NCI-H1092 treated with DMSO at 0.1 percent for 48 hours (cell line): ENCODE measurements at regions not wholly inside any gene's neighbourhood (a gene's known extent, or its start where the extent isn't known, plus 50 kb on each side); places are given as distances from the start of the nearest gene placed in this dataset.
A peak's percentile ranks its signal among the peaks of the same experiment; 100 is the strongest.

Experiments used
- DNase-seq: peaks from one replicate; lab custom pipeline; 2025; lab: John Stamatoyannopoulos, UW

GRCh38 chr3:20909511-20909910 is 723.5 kb upstream of the SGO1 start:
- DNase-seq, result no peak

GRCh38 chr3:20905210-20905805 is 719.3 kb upstream of the SGO1 start:
- DNase-seq, result no peak

GRCh38 chr3:20904671-20905070 is 718.7 kb upstream of the SGO1 start:
- DNase-seq, result no peak

GRCh38 chr3:20898962-20899361 is 713.0 kb upstream of the SGO1 start:
- DNase-seq, result no peak

- no peak for DNase-seq
Observed at GRCh38 chr3:20890111-20890519, 704.1 kb upstream of the SGO1 start.

- no peak for DNase-seq
Observed at GRCh38 chr3:20878691-20879090, 692.7 kb upstream of the SGO1 start.

- no peak for DNase-seq
Observed at GRCh38 chr3:20873235-20873634, 687.2 kb upstream of the SGO1 start.

GRCh38 chr3:20870106-20870899 is 684.3 kb upstream of the SGO1 start:
- no peak for DNase-seq

GRCh38 chr3:20865803-20866202 is 679.8 kb upstream of the SGO1 start:
- no peak for DNase-seq

GRCh38 chr3:20861454-20861853 is 675.4 kb upstream of the SGO1 start:
- no peak for DNase-seq

- DNase-seq, result no peak
Observed at GRCh38 chr3:20857636-20858035, 671.6 kb upstream of the SGO1 start.

GRCh38 chr3:20853890-20854289 is 667.9 kb upstream of the SGO1 start:
- DNase-seq, result no peak

GRCh38 chr3:20852712-20853111 is 666.7 kb upstream of the SGO1 start:
- DNase-seq, result no peak

- no peak for DNase-seq
Observed at GRCh38 chr3:20849975-20850374, 664.0 kb upstream of the SGO1 start.

- no peak for DNase-seq
Observed at GRCh38 chr3:20846832-20847231, 660.8 kb upstream of the SGO1 start.

- no peak for DNase-seq
Observed at GRCh38 chr3:20846066-20846465, 660.1 kb upstream of the SGO1 start.

- no peak for DNase-seq
Observed at GRCh38 chr3:20844851-20845250, 658.8 kb upstream of the SGO1 start.

- peak; percentile 8 for DNase-seq
Observed at GRCh38 chr3:20842594-20843436, 656.8 kb upstream of the SGO1 start.

GRCh38 chr3:20842002-20842401 is 656.0 kb upstream of the SGO1 start:
- DNase-seq, result no peak

- peak; percentile 85 for DNase-seq
Observed at GRCh38 chr3:20837676-20838302, 651.8 kb upstream of the SGO1 start.

- no peak for DNase-seq
Observed at GRCh38 chr3:20836801-20837200, 650.8 kb upstream of the SGO1 start.

GRCh38 chr3:20832963-20833362 is 647.0 kb upstream of the SGO1 start:
- DNase-seq, result no peak
